IgD-negative memory B cell (primary cell): ENCODE measurements at regions not wholly inside any gene's neighbourhood (a gene's known extent, or its start where the extent isn't known, plus 50 kb on each side); places are given as distances from the start of the nearest gene placed in this dataset.
"Not testable (repeated sequence)": the region's sequence is repeated elsewhere in the genome, so short reads cannot be mapped to it uniquely, and the experiment has no call there.

Experiments used
- H3K27ac Mint-ChIP-seq, 3 donors: one replicate each; pipeline ENCODE4 v1.8.0; 2020 to 2022; ENCODE audit warnings: mild to moderate bottlenecking in 3 of 3, mixed read lengths in 3 of 3, moderate library complexity in 1 of 3
- H3K27me3 Mint-ChIP-seq: one replicate; pipeline ENCODE4 v1.8.0; 2021; ENCODE audit warnings: mixed read lengths
- H3K36me3 Mint-ChIP-seq: one replicate; pipeline ENCODE4 v1.8.0; 2020; ENCODE audit warnings: mild to moderate bottlenecking, mixed read lengths
- H3K4me1 Mint-ChIP-seq, 3 donors: one replicate each; pipeline ENCODE4 v1.8.0; 2020 to 2022; ENCODE audit warnings: mixed read lengths in 3 of 3, mild to moderate bottlenecking in 1 of 3
- H3K4me3 Mint-ChIP-seq, 4 donors: one replicate each; pipeline ENCODE4 v1.8.0; 2020 to 2022; ENCODE audit warnings: mild to moderate bottlenecking in 4 of 4, mixed read lengths in 4 of 4, moderate library complexity in 3 of 4
- H3K9me3 Mint-ChIP-seq, 3 donors: one replicate each; pipeline ENCODE4 v1.8.0; 2020 to 2021; ENCODE audit warnings: mixed read lengths in 3 of 3, mild to moderate bottlenecking in 1 of 3

GRCh38 chr6:77106992-77107391 lies 356.3 kb downstream of the HTR1B start:
- H3K27me3 Mint-ChIP-seq, result no peaks in the 10 kb centered on the region
- H3K27ac Mint-ChIP-seq, result no peak overlapping the region
- no peak overlapping the region for H3K4me3 Mint-ChIP-seq
- H3K9me3 Mint-ChIP-seq, result peaks cover 0 to 16% (median 1%) of the 10 kb centered on the region in 3 donors
- no peaks in the 10 kb centered on the region for H3K4me1 Mint-ChIP-seq
- H3K36me3 Mint-ChIP-seq, result no peaks in the 10 kb centered on the region

GRCh38 chr6:77105091-77105490 lies 358.2 kb downstream of the HTR1B start:
- H3K27ac Mint-ChIP-seq, result no peak overlapping the region

GRCh38 chr6:77097940-77098339 lies 365.4 kb downstream of the HTR1B start:
- Mint-ChIP-seq H3K27ac (no peak overlapping the region), H3K4me1 (no peaks in the 10 kb centered on the region), H3K36me3 (no peaks in the 10 kb centered on the region), H3K27me3 (no peaks in the 10 kb centered on the region), H3K4me3 (no peak overlapping the region), H3K9me3 (peaks cover 0 to 4% (median 2%) of the 10 kb centered on the region in 3 donors)

More at GRCh38 chr6:77105091-77105490, 358.2 kb downstream of the HTR1B start:
- Mint-ChIP-seq H3K4me1 (no peaks in the 10 kb centered on the region), H3K4me3 (no peak overlapping the region), H3K9me3 (peaks cover 0 to 11% (median 1%) of the 10 kb centered on the region in 3 donors), H3K36me3 (no peaks in the 10 kb centered on the region), H3K27me3 (no peaks in the 10 kb centered on the region)

GRCh38 chr6:77095936-77096627 lies 367.2 kb downstream of the HTR1B start:
- Mint-ChIP-seq H3K4me1 (no peaks in the 10 kb centered on the region), H3K9me3 (peaks cover 4 to 6% (median 4%) of the 10 kb centered on the region in 3 donors), H3K36me3 (no peaks in the 10 kb centered on the region), H3K27ac (no peak overlapping the region), H3K27me3 (no peaks in the 10 kb centered on the region), H3K4me3 (no peak overlapping the region)

GRCh38 chr6:77094821-77095220 lies 368.5 kb downstream of the HTR1B start:
- Mint-ChIP-seq H3K4me3 (no peak overlapping the region), H3K27me3 (no peaks in the 10 kb centered on the region), H3K4me1 (no peaks in the 10 kb centered on the region), H3K27ac (no peak overlapping the region), H3K9me3 (peaks cover 4 to 7% (median 6%) of the 10 kb centered on the region in 3 donors), H3K36me3 (no peaks in the 10 kb centered on the region)

GRCh38 chr6:77092971-77093370 lies 370.3 kb downstream of the HTR1B start:
- H3K4me3 Mint-ChIP-seq, result no peak overlapping the region
- H3K27ac Mint-ChIP-seq, result no peak overlapping the region
- no peaks in the 10 kb centered on the region for H3K27me3 Mint-ChIP-seq
- no peaks in the 10 kb centered on the region for H3K36me3 Mint-ChIP-seq
- no peaks in the 10 kb centered on the region for H3K4me1 Mint-ChIP-seq
- peaks cover 4 to 13% (median 6%) of the 10 kb centered on the region in 3 donors for H3K9me3 Mint-ChIP-seq

GRCh38 chr6:77089776-77090175 lies 373.5 kb downstream of the HTR1B start:
- no peak overlapping the region for H3K27ac Mint-ChIP-seq
- H3K27me3 Mint-ChIP-seq, result no peaks in the 10 kb centered on the region
- no peaks in the 10 kb centered on the region for H3K36me3 Mint-ChIP-seq

GRCh38 chr6:77087794-77088318 lies 375.4 kb downstream of the HTR1B start:
- not testable (repeated sequence) for H3K27ac Mint-ChIP-seq, H3K4me3 Mint-ChIP-seq, H3K4me1 Mint-ChIP-seq, H3K36me3 Mint-ChIP-seq, H3K27me3 Mint-ChIP-seq
- H3K9me3 Mint-ChIP-seq, result peaks cover 2 to 12% (median 5%) of the 10 kb centered on the region in 3 donors

More at GRCh38 chr6:77089776-77090175, 373.5 kb downstream of the HTR1B start:
- no peaks in the 10 kb centered on the region for H3K4me1 Mint-ChIP-seq
- H3K4me3 Mint-ChIP-seq, result no peak overlapping the region
- H3K9me3 Mint-ChIP-seq, result peaks cover 2 to 13% (median 5%) of the 10 kb centered on the region in 3 donors

GRCh38 chr6:77074037-77074713 lies 389.1 kb downstream of the HTR1B start:
- H3K27me3 Mint-ChIP-seq, result no peaks in the 10 kb centered on the region
- no peaks in the 10 kb centered on the region for H3K4me1 Mint-ChIP-seq
- no peak overlapping the region for H3K4me3 Mint-ChIP-seq
- H3K27ac Mint-ChIP-seq, result no peak overlapping the region
- peaks cover 1% of the 10 kb centered on the region for H3K36me3 Mint-ChIP-seq
- H3K9me3 Mint-ChIP-seq, result peaks cover 0 to 6% (median 6%) of the 10 kb centered on the region in 3 donors

GRCh38 chr6:77073410-77073760 lies 389.9 kb downstream of the HTR1B start:
- H3K9me3 Mint-ChIP-seq, result peaks cover 0 to 6% (median 6%) of the 10 kb centered on the region in 3 donors
- H3K4me3 Mint-ChIP-seq, result no peak overlapping the region
- H3K27me3 Mint-ChIP-seq, result no peaks in the 10 kb centered on the region
- peaks cover 1% of the 10 kb centered on the region for H3K36me3 Mint-ChIP-seq
- no peaks in the 10 kb centered on the region for H3K4me1 Mint-ChIP-seq
- H3K27ac Mint-ChIP-seq, result no peak overlapping the region

GRCh38 chr6:77072694-77073409 lies 390.4 kb downstream of the HTR1B start:
- Mint-ChIP-seq H3K4me1 (no peaks in the 10 kb centered on the region), H3K4me3 (no peak overlapping the region), H3K9me3 (peaks cover 0 to 6% (median 6%) of the 10 kb centered on the region in 3 donors), H3K27me3 (no peaks in the 10 kb centered on the region), H3K36me3 (peaks cover 1% of the 10 kb centered on the region), H3K27ac (no peak overlapping the region)

- peaks cover 2 to 8% (median 4%) of the 10 kb centered on the region in 3 donors for H3K9me3 Mint-ChIP-seq
- H3K4me3 Mint-ChIP-seq, result no peak overlapping the region
- H3K27ac Mint-ChIP-seq, result no peak overlapping the region
- H3K27me3 Mint-ChIP-seq, result no peaks in the 10 kb centered on the region
- H3K4me1 Mint-ChIP-seq, result no peaks in the 10 kb centered on the region
- no peaks in the 10 kb centered on the region for H3K36me3 Mint-ChIP-seq
Measured at GRCh38 chr6:77063494-77063893, 399.8 kb downstream of the HTR1B start.

GRCh38 chr6:77055711-77056110 lies 407.6 kb downstream of the HTR1B start:
- Mint-ChIP-seq H3K4me3 (no peak overlapping the region), H3K4me1 (no peaks in the 10 kb centered on the region), H3K27me3 (no peaks in the 10 kb centered on the region), H3K9me3 (peaks cover 7 to 14% (median 12%) of the 10 kb centered on the region in 3 donors), H3K27ac (no peak overlapping the region), H3K36me3 (no peaks in the 10 kb centered on the region)

GRCh38 chr6:77040568-77041195 lies 422.6 kb downstream of the HTR1B start:
- Mint-ChIP-seq H3K27me3 (no peaks in the 10 kb centered on the region), H3K36me3 (no peaks in the 10 kb centered on the region), H3K27ac (no peak overlapping the region), H3K4me1 (no peaks in the 10 kb centered on the region), H3K4me3 (no peak overlapping the region), H3K9me3 (peaks cover 7 to 11% (median 8%) of the 10 kb centered on the region in 3 donors)

GRCh38 chr6:77038807-77039206 lies 424.5 kb downstream of the HTR1B start:
- Mint-ChIP-seq H3K4me3 (no peak overlapping the region), H3K27ac (no peak overlapping the region), H3K9me3 (peaks cover 7 to 11% (median 8%) of the 10 kb centered on the region in 3 donors), H3K27me3 (no peaks in the 10 kb centered on the region), H3K36me3 (no peaks in the 10 kb centered on the region), H3K4me1 (no peaks in the 10 kb centered on the region)
